ENCODE measurements at regions not wholly inside any gene's neighbourhood (a gene's known extent, or its start where the extent isn't known, plus 50 kb on each side); places are given as distances from the start of the nearest gene placed in this dataset.

GRCh38 chr19:30722186-30722585 is 350.0 kb downstream of the ZNF536 start:
- DNase-seq, result no peak

- DNase-seq, result peak; percentile 34
These were observed 347.8 kb downstream of the ZNF536 start for GRCh38 chr19:30719999-30720345.

GRCh38 chr19:30719189-30719998 is 347.2 kb downstream of the ZNF536 start:
- peak; percentile 61 for DNase-seq

GRCh38 chr19:30718707-30719106 is 346.5 kb downstream of the ZNF536 start:
- DNase-seq, result no peak

- DNase-seq, result no peak
These were observed 345.8 kb downstream of the ZNF536 start for GRCh38 chr19:30718014-30718413.

DNA sequence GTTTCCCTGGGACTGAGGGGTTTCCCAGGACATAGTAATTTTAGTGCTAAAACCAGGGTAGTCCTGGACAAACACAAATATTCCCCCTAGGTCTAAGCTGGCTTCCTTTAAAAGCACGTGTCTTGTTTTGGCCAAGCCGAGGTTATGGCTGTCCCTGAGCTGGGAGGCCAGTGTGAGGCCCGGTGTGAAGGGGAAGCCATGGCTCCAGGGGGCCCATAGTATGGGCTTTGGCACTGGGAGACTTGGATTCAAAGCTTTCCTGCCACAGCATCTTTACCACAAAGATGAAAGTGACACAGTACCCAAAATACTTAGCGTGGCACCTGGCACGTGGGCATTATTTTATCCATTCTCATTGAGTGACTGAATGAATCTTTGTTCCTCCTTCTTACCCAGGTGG is 345.2 kb downstream of the ZNF536 start:
- DNase-seq, result no peak

DNA sequence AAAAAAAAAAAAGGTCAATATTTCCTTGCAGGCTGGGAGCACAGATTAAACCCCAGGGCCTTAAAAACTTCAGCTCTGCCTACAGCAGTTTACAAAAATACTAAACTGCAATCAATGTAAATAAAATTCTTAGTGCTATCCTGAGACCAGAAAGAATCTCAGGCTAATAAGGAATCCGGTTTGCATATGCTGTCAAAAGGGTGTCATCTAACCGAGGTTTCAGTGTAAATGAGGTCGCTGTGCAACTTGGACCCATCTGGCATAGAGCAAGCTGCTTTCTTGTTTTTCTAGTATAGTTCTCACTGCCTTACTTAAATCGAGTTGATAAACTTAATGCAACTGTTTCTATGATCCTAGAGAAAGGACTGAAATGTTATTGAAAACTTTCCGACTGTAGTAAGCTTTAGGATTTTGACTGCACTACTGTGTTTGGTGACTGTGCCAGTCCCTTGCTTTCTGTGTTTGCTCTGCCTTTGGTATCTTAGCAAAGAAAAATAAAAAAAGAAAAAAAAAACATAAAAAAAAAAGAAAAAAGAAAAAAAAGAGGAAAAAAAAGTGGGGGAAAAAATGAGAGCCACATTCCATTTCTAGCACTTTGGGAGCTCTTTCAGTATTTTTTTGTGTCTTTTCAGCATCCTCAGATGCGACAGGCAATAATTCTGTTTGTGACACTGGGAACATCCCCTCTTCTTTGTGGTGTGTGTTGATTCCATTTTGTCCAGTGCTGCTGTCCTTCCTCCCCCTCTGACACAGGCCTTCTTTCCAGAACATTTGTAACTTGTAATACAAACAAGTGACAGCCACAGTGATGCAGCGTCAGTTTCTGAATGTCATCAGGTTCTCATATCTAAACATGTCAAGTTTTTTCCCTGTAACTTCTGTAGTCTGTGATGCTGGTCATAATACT is 340.5 kb downstream of the ZNF536 start:
- no peak for DNase-seq

- no peak for DNase-seq
These were observed 339.6 kb downstream of the ZNF536 start for GRCh38 chr19:30711826-30712225.

- no peak for DNase-seq
These were observed 339.1 kb downstream of the ZNF536 start for GRCh38 chr19:30711296-30711695.

DNA sequence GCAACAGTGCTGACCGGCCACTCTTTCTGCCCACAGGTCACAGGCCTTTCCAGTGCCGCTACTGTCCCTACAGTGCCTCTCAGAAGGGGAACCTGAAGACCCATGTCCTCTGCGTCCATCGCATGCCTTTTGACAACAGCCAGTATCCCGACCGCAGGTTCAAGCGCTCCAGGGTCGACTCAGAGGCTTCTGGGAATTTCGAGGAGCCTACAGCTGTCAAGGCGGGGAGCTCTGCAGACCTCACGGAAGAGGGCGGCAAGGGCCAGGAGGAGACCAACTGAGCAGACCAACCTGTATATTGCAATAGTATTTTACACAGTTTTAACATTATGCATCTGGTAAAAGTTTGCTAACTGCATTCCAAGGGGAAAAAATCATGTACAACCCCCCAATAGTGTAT is 338.5 kb downstream of the ZNF536 start:
- no peak for DNase-seq

DNA sequence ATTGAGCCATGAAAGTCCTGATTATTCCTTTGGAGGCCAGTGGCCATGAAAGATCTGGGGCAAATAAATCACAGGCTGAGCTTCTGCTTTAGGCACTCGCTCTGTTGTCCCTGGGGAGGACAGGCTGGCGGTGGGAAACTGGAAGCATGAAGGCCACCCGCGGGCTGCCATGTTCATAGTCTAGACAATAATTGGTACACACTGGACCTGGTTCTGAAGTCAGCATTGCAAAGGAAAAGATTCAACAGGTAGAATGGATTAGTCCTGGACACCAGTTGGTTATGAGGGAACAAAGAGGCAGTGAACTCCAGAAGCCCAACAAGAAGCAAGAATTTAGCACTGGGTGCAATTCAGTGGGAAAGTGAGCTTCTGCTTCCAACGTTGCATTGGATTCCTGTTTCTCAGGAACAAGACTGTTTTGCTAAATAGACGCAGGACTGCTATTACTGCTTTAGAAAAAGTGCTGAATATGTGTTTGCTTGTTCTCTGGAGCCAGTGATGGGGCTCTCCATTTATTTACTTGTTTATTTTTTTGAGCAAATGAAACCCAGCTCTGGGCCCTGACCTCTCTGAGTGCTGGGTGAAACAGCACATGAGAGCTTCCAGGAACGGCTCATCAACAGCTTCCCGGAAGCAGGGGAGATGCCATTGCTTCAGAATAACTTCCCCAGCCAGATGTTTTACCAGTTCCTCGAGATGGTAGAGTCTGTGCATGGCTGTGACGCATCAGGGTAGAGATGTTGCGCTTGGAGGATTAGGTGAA is 336.4 kb downstream of the ZNF536 start:
- DNase-seq, result no peak

GRCh38 chr19:30704771-30705330 is 332.7 kb downstream of the ZNF536 start:
- no peak for DNase-seq

- no peak for DNase-seq
These were observed 331.5 kb downstream of the ZNF536 start for GRCh38 chr19:30703645-30704044.

DNA sequence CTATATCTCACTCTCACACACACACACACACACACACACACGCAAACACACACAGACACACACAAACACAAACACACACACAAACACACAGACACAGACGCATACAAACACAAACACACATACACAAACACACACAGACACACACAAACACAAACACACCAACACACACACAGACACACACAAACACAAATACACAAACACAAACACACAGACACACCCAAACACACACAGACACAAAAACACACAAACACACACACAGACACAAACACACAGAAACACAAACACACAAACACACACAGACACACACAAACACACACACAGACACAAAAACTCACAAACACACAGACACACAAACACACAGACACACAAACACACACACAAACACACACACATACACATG is 329.0 kb downstream of the ZNF536 start:
- no peak for DNase-seq

DNA sequence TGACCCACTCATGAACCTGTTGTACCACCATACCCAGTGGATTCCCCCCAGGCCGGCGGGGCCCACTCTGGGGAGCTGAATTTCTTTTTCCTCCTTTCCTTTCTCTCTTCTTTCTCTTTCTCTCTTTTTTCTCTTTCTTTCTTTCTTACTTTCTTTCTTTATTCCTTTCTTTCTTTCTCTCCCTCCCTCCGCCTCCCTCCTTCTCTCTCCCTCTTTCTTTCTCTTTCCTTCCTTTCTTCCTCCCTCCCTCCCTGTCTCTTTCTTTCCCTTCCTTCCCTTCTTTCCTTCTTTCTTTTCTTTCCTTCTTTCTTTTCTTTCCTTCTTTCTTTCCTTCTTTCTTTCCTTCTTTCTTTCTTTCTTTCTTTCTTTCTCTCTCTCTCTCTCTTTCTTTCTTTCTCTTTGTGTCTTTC is 327.7 kb downstream of the ZNF536 start:
- DNase-seq, result no peak

DNA sequence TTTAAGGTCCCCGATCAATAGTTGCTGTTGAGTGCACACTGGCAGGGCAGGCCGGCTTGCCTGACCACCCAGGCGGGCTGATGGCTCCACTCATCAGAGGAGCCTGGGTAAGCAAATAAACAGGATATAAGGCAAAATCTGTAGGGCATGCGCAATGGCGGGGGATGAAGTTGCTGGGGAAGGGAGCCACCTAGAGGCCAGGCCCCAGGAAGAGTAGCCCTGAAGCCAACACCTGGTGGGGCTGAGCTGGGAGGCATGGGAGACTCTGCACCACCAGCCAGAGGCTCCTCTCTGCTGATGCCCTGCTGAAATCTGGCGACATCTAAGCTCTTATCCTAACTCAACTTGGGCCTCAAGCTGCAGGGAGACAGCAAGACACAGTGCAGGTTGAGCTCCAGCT is 324.3 kb downstream of the ZNF536 start:
- DNase-seq, result peak; percentile 24

DNA sequence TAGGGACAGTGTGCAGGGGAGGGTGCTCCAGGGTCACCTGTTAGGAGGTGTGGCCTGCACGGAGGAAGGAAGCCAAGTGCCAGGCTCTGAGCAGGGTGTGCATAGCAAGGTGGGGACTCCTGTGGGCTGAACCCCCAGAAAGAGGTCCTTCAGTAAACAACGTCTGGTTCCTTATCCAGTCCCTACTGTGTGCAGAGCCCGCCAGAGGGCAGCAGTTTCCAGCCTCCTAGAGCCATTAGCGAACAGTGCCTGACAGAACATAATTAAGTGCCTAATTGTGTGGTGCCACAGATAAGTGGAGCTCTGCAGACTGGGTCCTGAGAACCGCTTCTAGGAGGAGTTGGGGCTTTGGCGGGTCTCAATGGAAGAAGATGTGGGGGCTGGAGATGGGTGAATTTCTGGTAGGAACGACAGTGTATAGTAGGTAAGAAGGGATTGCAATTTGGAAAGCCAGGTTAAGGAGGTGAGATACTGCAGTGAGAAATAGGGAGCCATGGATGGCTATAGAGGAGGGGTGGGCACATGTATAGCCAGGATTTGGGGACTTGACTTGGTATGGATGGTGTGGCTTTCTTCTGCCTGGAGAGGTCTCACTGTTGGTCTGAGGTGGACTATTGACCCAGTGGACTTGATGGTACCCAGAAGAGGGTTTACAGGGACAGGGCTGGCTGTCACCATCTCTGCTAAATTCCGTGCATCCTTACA is 323.1 kb downstream of the ZNF536 start:
- DNase-seq, result no peak

- no peak for DNase-seq
These were observed 322.1 kb downstream of the ZNF536 start for GRCh38 chr19:30694156-30694755.

DNA sequence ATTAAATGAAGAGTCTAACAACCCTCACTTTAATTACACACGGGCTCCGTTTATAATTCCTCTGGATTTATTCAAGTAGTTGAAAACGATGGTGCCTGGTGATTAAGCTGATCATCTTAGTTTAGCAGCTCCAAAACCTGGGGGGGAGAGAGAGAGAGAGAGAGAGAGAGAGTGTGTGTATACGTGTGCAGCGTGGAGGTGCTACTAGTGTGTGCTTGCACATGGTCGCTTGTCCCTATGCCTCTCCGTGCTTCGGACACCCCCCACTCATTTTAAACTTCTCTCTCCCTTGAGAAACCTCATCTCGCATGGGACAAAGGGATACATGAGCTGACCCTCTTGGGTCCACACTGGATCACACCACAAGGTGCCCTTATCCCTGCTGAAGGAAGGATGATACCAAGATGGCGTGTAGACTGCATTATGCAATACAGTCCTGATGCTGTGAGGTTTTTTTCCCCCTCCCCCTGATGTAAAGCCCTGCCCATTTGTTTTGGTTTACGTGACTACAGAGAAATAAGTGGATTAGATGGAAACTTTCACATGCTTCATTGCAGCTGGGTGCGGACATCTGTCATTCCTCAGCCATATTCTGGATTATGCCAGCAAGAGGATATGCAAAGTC is 320.8 kb downstream of the ZNF536 start:
- peak; percentile 19 for DNase-seq

GRCh38 chr19:30692181-30692811 is 320.1 kb downstream of the ZNF536 start:
- peak; percentile 50 for DNase-seq

DNA sequence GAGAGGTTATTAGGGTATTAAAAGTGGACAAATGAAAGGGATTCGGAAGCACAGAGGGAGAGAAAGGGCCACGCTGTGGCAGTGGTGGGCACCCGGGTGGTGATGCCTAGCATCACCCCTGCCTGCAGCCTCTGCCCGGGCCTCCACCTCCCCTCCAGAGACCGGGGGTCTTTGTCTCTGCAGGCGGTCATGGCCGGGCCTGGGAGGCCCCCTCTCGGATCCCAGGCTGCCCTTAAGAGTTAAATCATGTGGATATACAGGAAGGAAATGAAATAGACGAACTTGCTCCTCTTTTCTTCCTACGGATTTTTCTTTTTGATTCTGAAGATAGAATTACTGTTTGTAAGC is 319.6 kb downstream of the ZNF536 start:
- DNase-seq, result no peak
